Inferior parietal cortex (tissue), 1 donor: ENCODE measurements at regions not wholly inside any gene's neighbourhood (a gene's known extent, or its start where the extent isn't known, plus 50 kb on each side); places are given as distances from the start of the nearest gene placed in this dataset.

ENCODE experiments used
- DNase-seq: peaks from one replicate; pipeline ENCODE4 v3.0.0-alpha.2; 2016; ENCODE audit errors: extremely low spot score

GRCh38 chr9:134227451-134228411 lies 63.4 kb upstream of the RNU6ATAC start:
- DNase-seq, result no peak

DNA sequence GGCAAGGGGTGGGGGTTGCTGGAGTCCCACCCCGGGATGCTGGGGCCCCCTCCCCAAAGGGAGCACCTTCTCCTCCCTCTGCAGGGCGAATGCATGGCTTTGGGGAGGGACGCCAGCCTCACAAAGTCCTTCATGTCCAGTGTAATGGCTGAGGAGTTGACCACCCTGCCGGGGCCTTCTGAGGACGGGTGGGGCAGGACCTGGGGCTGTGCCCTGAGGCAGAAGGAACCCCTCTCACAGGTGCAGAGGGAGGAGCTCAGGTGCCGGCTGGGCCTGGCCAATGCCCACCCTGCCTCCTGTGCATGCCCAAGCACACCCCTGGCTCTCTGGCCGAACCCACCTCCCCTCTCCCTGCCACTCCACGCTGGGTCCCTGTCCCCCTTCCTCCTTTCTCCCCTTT lies 64.3 kb upstream of the RNU6ATAC start:
- no peak for DNase-seq

- no peak for DNase-seq
Observed at GRCh38 chr9:134229466-134230091, 65.2 kb upstream of the RNU6ATAC start.

DNA sequence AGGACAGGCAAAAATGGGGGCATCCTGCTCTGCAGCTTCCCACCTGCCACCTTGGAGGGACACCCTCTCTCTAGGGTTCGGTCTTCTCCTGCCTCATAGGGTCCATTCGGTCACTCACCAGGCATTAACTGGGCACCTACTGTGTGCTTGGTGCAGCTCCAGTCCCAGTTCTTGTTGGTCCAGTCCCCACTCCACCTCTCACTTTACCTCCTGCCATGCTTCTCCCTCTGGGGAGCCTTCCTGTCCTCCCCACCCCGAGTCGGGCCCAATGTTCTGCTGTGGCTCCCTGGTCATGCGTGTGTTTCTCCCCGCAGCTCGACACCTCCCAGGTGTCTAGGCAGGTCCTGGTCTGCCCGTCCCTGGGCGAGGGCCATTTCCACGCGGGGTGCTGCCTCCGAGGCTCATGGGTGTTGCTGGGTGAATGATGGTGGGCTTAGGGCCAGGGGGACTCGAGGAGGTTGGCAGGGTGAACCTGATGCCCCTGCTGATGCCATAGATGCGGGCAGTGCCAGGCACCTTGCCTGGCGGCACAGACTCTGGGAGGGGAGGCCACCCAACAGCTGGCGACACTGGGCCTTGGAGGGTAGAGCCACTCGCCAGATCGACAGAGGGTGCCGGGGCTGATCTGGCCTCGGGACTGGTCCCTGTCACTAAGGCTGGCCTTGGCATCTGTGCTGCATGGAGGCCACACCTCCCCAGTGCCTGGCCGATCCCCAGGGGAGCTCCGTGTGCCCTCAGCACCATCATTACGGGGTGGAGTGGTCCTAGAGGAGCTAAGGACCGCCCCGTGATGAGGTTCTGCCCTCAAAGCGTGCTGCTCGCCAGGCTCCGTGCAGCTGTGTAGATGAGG lies 66.0 kb upstream of the RNU6ATAC start:
- DNase-seq, result no peak

DNA sequence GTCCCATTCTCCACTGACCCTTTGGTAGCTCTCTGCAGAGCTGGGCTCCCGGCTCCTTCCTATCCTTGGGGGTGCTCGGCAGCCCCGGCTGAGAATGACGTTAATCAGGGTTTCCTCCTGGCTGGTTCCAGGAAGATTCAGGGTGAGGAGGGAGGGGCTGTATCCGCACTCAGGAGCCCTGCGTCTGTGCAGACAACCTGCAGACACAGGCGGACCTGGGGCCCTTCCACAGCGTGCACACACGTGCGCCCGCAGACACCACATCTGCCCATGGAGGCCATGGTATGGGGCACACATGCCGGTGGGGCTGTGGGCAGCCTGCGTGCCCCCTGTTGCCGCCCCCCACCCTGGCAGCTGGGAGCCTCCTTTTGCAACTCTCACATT lies 66.6 kb upstream of the RNU6ATAC start:
- no peak for DNase-seq

DNA sequence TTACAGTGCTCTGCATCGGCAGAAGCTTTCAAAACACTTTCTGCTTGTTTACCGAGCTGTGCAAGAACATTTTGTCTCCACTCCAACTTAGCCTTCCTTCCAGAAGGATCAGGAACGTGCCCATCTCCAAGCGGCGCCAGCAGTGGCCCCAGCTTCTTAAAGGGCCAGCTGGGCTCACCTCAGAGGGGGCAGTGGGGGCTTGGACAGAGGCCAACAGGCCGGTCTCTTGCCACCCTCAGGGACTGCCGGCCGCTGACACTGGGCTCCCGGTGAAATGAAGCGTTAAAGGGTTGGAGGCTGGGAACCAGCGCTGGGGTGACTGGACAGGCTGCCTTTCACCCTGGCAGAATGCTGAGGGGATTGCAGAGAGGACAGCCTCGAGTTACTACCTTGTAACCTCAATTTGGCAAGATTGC lies 67.0 kb upstream of the RNU6ATAC start:
- no peak for DNase-seq

DNA sequence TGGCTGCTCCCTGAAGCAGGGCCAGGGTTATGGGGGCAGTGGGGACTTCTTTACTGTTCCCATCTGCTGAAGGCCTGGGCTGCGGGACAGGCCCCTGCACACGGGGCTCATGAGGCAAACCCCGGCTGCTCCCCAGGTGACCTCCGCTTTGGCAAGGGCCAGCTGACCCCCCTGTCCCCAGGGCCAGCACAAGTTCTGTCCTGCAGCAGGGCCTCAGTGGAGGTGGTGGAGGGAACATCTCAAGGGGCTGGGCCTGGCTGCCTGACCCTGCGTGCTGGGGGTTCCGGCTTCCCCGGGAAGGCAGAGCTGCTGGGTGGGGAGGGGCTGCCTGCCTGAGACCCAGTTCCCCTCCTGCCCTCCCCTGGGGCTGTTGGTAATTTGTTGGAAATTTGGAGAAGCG lies 67.4 kb upstream of the RNU6ATAC start:
- no peak for DNase-seq

GRCh38 chr9:134233022-134233421 lies 68.7 kb upstream of the RNU6ATAC start:
- DNase-seq, result no peak

DNA sequence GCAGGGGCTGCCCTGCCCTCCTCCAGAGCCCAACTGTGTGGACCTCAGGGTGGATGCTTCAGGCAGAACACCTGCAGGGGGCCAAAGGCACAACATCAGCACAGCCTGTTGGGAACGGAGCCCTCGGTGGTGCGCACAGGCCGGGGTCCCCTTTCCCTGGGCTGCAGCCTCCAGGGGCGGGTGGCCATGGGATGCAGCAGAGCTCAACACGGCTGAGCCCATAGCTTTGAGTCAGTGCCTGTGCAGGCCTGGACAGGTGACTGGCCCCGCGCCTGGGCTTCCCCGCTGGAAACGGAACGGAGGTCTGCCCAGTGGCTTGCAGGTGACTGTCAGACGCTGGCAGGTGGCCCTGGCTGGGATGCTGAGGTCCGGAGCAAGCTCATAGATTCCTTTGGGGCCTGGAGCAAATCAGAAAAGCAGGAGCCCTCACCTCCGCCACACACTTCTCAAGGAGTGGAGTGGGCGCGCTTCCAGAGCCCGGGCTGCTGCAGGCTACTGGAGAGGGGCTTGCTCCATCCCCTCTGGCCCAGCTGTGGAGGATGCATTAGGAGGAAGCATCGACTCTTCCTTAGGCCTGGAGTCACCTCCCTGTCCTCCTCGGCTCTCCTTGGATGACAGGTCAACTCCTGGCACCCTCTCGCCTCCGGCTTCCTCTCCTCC lies 69.8 kb upstream of the RNU6ATAC start:
- no peak for DNase-seq

DNA sequence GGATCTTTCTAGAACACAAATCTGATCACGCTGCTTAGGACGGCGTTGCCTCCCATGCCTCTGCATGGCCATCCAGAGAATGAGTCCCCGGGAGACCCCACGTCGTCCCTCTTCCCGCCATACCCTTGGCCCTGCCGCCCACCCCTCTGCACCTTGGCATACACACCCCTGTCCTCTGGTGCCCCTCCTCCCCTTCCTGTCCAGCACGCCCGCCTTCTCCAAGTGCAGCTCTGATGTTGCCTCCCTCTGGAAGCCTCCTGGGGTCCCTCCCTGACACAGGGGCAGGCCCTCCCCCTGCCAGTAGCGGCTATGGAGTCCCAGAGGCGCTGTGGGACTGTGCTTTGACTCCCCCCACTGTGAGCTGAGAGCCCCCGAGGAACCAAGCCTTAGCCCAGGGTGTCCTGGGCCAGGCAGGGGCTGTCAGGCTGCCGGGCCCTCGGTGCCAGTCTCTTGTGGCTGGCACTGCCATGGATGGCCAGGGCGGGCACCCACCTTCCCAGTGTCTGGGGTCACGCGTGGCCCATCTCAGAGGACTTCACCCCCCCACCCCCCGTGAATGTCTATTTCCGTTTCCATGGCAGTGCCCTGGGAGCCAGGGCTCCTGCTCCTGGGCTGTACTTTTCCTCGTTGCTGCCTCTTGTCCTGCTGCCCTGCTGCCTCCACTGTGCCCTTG lies 70.5 kb upstream of the RNU6ATAC start:
- DNase-seq, result no peak

GRCh38 chr9:134235366-134235765 lies 71.0 kb upstream of the RNU6ATAC start:
- no peak for DNase-seq

DNA sequence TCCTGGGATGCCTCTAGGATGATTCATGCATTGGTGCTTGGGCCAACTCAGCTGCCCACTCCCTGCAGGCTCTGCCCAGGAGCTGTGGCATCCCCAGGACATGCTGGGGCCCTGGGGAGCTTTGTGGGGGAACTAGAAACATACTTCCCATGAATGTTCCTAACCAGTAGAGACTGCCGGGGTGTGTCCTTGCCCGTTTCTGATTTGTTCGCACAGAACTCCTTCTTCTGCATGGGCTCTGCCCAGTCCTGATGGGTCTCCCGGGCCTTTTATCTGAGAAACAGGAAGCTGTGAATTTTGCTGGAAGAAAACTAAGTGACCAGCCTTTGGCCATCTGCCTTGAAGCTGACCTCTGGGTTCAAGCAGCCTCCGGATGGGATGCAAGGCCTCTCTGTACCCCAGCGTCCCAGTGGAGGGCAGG lies 71.6 kb upstream of the RNU6ATAC start:
- no peak for DNase-seq

DNA sequence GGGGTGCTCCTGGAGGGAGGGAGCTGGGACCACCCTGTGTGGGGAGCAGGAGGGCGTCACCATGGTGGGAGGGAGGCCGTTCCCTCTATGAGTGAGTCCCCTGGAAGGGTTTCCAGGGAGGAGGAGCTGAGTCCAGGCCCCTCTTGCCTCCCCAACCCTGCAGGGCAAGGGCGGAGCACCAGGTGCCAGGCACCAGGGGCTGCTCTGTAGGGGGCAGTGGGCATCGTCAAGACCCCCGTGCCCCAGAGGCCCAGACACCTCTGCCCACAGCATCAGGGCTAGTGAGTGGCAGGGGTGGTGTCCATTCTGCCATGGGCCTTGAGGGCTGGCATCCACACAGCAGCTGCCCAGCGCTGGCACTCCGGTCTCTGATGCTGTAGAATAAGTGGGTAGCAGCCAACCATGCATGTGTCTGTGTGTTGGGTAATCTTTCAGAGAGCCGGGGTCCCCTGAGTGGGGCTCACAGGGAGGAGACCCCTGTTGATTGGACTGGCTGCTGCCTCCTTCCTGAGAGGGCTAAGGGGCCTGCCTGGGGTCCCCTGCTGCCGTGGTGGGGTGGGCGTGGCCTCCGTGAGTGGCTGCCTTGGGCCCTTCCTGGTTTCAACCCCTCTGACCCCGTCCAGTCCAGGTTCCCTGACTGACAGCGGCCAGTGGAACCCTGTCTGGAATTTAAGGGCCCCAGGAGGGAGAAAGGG lies 72.7 kb upstream of the RNU6ATAC start:
- DNase-seq, result no peak

- no peak for DNase-seq
Observed at GRCh38 chr9:134237630-134238265, 73.4 kb upstream of the RNU6ATAC start.

GRCh38 chr9:134239130-134239903 lies 75.0 kb upstream of the RNU6ATAC start:
- DNase-seq, result no peak

GRCh38 chr9:134239939-134240338 lies 75.6 kb upstream of the RNU6ATAC start:
- DNase-seq, result no peak

DNA sequence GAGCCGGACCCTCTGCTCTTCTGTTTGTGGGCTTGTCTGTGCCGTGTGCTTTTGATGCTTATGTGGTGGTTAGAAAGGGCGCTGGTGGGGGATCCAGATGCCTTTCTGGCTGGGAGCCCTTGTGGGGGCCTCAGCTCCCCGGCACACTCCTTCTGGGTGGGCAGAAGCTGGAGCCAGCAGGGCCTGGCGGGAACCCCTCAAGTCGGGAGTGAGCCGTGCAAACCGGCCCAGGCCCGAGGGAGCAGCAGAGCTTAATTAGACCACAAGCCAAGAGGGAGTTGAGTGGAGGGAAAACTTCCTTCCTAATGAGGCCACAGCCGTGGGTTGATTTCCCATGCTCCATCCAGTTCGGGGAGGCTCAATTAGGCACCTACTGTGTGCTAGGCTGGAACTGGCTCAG lies 76.0 kb upstream of the RNU6ATAC start:
- no peak for DNase-seq

DNA sequence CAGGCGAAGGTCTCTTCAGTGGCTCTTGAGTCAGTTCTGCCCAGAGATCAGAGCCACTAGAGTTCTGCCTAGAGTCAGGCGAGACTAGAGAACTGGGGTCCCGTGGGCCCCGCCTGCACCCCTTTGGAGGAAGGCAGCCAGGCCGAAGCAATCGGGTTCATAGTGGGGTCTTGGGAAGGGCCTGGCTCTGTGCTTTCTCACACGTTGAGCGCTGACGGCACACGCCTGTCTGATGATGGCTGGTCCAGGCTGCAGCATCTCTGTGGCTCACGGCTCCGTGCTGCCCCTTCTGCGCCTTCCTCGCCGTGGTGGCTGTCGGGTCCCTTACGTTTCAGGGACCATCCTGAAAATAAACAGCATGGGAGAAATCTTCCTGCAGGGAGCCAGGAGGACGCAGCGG lies 78.3 kb upstream of the RNU6ATAC start:
- DNase-seq, result no peak

- peak; percentile 2 for DNase-seq
Observed at GRCh38 chr9:134243778-134244467, 79.6 kb upstream of the RNU6ATAC start.
